ENCODE measurements at regions not wholly inside any gene's neighbourhood (a gene's known extent, or its start where the extent isn't known, plus 50 kb on each side); places are given as distances from the start of the nearest gene placed in this dataset.
A peak's percentile ranks its signal among the peaks of the same experiment; 100 is the strongest.

- Histone ChIP-seq H3K27me3 (ENCODE audit: control insufficient read depth in 1 of 2, insufficient read depth in 2 of 2, low read length in 2 of 2) (no peaks in the 10 kb centered on the region), H3K4me1 (ENCODE audit: insufficient read depth, low read length) (no peaks in the 10 kb centered on the region), H3K36me3 (ENCODE audit: insufficient read depth, low read length) (no peaks in the 10 kb centered on the region), H3K27ac (ENCODE audit: low read depth in 1 of 2, low read length in 2 of 2) (no peak overlapping the region), H3K4me3 (ENCODE audit: low read length) (no peak overlapping the region), H3K9me3 (ENCODE audit: control insufficient read depth in 1 of 2, insufficient read depth in 1 of 2, low read length in 2 of 2) (no peaks in the 10 kb centered on the region)
- no peak overlapping the region for H3K27ac Mint-ChIP-seq
- intact Hi-C loops (cut with DNase I, micrococcal nuclease) = loop anchor here in 1 of 2 experiments (5.0 kb wide), 1 partner anchor 119 kb away; no protein-coding TSS in a partner anchor
- H3K27me3 Mint-ChIP-seq = no peaks in the 10 kb centered on the region
- ChIA-PET CTCF (interaction anchor here (1.2 kb wide), 1 partner anchor 215 kb away, joined by 3 read pairs; no protein-coding TSS in a partner anchor), POLR2A (interaction anchor here (1.0 to 1.3 kb wide), 3 partner anchors 15 to 119 kb away, joined by 3 to 4 read pairs (median 3); no protein-coding TSS in a partner anchor)
- peaks cover 21% of the 10 kb centered on the region for H3K4me1 Mint-ChIP-seq (ENCODE audit: low read depth)
- TF ChIP-seq CTCF (IDR thresholded peaks at IDR 0.05) = no peak
- no peak for ATAC-seq (ENCODE audit: poor library complexity)
- no peaks in the 10 kb centered on the region for H3K9me3 Mint-ChIP-seq
- peak in 2 of 14 experiments; percentile 6 to 8 for DNase-seq
- no peak overlapping the region for H3K4me3 Mint-ChIP-seq
- no peaks in the 10 kb centered on the region for H3K36me3 Mint-ChIP-seq (ENCODE audit: low read depth)
Observed at GRCh38 chr12:93982771-93983315, 165.5 kb upstream of the PLXNC1 start.

- Mint-ChIP-seq H3K36me3 (ENCODE audit: low read depth) (no peaks in the 10 kb centered on the region), H3K4me3 (no peak overlapping the region), H3K9me3 (no peaks in the 10 kb centered on the region), H3K27ac (no peak overlapping the region), H3K27me3 (no peaks in the 10 kb centered on the region), H3K4me1 (ENCODE audit: low read depth) (peaks cover 20% of the 10 kb centered on the region)
- ATAC-seq (ENCODE audit: poor library complexity) (no peak), DNase-seq (no peak)
- no peak overlapping the region for H3K4me3 ChIP-seq (ENCODE audit: low read length)
- ChIA-PET CTCF (no interaction called here), POLR2A (no interaction called here)
- no peaks in the 10 kb centered on the region for H3K9me3 ChIP-seq (ENCODE audit: control insufficient read depth in 1 of 2, insufficient read depth in 1 of 2, low read length in 2 of 2)
- H3K36me3 ChIP-seq (ENCODE audit: insufficient read depth, low read length) = no peaks in the 10 kb centered on the region
- TF ChIP-seq CTCF (IDR thresholded peaks at IDR 0.05) = no peak
- H3K27me3 ChIP-seq (ENCODE audit: control insufficient read depth in 1 of 2, insufficient read depth in 2 of 2, low read length in 2 of 2) = no peaks in the 10 kb centered on the region
- intact Hi-C loops (cut with DNase I, micrococcal nuclease) = loop anchor here in 1 of 2 experiments (5.0 kb wide), 1 partner anchor 118 kb away; no protein-coding TSS in a partner anchor
- H3K27ac ChIP-seq (ENCODE audit: low read depth in 1 of 2, low read length in 2 of 2) = no peak overlapping the region
- H3K4me1 ChIP-seq (ENCODE audit: insufficient read depth, low read length) = no peaks in the 10 kb centered on the region
Observed at GRCh38 chr12:93984005-93984404, 164.4 kb upstream of the PLXNC1 start.

GRCh38 chr12:93989949-93990348, 158.4 kb upstream of the PLXNC1 start:
- Histone ChIP-seq H3K4me1 (ENCODE audit: insufficient read depth, low read length) (no peaks in the 10 kb centered on the region), H3K36me3 (ENCODE audit: insufficient read depth, low read length) (no peaks in the 10 kb centered on the region), H3K4me3 (ENCODE audit: low read length) (no peak overlapping the region), H3K27ac (ENCODE audit: low read depth in 1 of 2, low read length in 2 of 2) (no peak overlapping the region), H3K9me3 (ENCODE audit: control insufficient read depth in 1 of 2, insufficient read depth in 1 of 2, low read length in 2 of 2) (no peaks in the 10 kb centered on the region), H3K27me3 (ENCODE audit: control insufficient read depth in 1 of 2, insufficient read depth in 2 of 2, low read length in 2 of 2) (no peaks in the 10 kb centered on the region)
- no peak overlapping the region for H3K27ac Mint-ChIP-seq
- ChIA-PET POLR2A (no interaction called here), CTCF (no interaction called here)
- DNase-seq (no peak), ATAC-seq (ENCODE audit: poor library complexity) (no peak)
- H3K27me3 Mint-ChIP-seq = no peaks in the 10 kb centered on the region
- no peak overlapping the region for H3K4me3 Mint-ChIP-seq
- no peak for TF ChIP-seq CTCF (IDR thresholded peaks at IDR 0.05)
- H3K9me3 Mint-ChIP-seq = no peaks in the 10 kb centered on the region
- H3K36me3 Mint-ChIP-seq (ENCODE audit: low read depth) = no peaks in the 10 kb centered on the region
- no peaks in the 10 kb centered on the region for H3K4me1 Mint-ChIP-seq (ENCODE audit: low read depth)
- intact Hi-C loops (cut with DNase I, micrococcal nuclease) = no loop called here

Data from CD4-positive, alpha-beta T cell (primary cell).